GM21381 (cell line): ENCODE measurements at regions not wholly inside any gene's neighbourhood (a gene's known extent, or its start where the extent isn't known, plus 50 kb on each side); places are given as distances from the start of the nearest gene placed in this dataset.
"Not testable (repeated sequence)": the region's sequence is repeated elsewhere in the genome, so short reads cannot be mapped to it uniquely, and the experiment has no call there.

Experiments
- ATAC-seq: cut with Tn5 transposase; IDR thresholded peaks from one replicate; pipeline ENCODE4 v1.9.1; 2021; ENCODE audit warnings: mild to moderate bottlenecking, moderate library complexity; ENCODE audit not compliant: unreplicated experiment

DNA sequence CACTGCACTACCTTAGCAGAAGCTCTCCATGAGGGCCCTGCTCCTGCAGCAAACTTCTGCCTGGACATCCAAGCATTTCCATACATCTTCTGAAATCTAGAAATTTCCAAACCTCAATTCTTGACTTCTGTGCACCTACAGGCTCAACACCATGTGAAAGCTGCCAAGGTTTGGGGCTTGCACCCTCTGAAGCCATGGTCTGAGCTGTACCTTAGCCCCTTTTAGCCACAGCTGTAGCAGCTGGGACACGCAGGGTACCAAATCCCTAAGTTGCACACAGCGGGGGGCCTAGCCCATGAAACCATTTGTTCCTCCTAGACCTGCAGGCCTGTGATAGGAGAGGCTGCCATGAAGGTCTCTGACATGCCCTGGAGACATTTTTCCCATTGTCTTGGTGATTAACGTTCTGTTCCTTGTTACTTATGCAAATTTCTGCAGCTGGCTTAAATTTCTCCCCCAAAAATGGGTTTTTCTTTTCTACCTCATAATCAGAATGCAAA is 102.7 kb downstream of the EN1 start:
- ATAC-seq = not testable (repeated sequence)

DNA sequence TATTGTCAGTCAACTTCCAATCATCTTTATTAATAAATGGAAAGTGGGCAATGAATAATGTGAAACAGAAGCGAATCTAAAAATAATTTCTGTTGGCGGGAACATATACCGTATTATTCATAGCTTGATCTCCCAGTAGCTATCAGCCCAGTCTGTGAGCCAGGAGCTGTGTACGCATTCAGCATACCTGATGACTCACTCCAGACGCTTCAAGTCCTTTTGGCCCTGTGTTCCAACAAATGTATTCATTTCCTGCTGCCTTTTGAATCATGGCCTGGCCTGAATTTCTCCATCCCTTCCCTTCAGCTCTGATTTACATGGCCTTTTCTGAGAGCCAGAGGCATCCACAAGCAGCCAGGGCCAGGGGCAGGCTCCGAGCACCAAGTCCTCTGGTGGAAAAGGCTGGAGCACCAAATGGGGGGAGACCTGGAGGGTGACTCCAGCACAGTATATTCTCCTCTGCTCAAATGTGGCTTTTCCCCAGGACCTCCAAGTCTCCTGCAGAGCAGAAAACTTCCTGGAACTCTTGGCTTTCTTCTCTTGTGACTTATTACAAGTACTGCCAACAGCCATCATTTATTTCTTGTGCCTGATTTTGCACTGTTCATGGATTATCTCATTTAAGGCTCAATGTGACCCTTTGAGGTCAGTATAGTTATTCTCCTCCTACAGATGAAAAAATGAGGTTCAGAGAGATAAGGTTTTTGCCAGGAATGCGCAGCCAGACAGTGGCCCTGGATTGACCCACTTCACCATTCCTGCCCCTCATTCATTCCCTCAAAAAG is 108.7 kb downstream of the EN1 start:
- no peak for ATAC-seq

DNA sequence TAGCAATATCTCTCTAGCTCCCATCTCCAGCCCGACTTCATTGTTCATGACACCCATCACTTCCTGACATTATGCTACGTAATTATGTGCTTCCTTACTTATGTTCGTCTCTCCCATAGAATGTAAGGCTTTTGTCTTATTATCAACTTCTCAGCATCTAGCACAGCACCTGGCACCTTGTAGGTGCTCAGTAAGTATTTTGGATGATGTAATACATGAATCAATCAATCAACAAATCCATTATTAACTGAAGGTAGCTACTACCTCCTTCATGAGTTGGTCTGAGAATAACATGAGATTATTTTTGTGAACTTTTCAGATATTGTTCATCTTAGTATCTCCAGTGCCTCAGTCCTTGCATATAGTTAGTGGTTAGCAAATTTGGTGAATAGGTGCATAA is 109.3 kb downstream of the EN1 start:
- no peak for ATAC-seq

DNA sequence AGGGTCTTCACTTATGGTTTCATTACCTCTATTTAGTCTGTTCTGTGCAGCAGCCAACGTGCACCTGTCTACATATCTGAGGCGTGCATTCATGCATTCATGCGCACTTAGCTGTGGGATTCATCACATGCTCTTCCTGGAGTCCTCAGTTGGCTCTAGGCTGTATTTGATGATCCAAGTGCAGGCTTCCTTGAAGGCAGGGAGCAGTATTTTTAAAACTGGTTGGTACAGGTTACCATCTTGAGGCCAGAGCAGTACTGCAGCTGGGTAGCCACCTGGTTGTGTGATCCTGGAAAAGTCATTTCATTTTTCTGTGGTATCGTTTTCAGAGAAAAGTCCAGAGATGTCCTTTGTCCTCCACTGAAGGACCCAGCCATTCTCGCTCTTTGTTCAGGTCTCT is 109.8 kb downstream of the EN1 start:
- no peak for ATAC-seq

DNA sequence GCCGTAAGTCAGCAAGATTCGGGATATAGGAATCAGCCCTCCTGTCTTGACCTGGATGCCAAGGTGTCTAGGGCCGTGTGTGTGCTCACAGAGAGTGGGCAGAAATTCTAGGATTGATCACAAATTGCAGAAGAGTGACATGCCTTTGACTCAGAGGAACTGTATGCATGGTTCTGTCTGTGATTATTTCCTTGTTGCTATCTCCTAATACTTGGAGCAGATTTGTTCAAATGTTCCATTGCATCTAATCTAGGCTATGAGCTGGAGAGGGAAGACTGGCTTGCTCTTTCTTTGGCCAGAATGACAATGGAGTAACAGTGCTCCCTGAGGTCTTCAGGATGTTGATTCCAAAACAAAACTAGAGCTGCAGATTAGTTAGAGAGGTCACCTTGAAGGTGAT is 115.0 kb downstream of the EN1 start:
- ATAC-seq = no peak

DNA sequence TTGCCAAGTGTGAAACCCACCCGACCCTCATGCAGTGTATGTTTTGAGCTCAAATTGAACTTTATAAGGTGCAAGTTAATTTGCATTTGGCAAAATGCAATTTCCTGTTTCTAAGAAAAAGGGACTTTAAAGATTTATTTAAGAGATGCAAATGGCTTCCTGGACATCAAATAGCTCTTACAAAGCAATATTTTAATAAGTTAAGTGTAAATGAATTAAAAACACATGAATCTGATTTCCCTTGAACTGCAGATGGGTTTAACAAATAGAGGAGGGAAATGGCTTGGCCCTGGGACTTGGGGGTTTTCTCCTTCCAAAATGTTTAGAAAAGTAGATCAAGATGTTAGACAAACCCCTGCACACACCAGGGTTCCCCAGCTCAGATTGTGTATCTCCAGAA is 116.0 kb downstream of the EN1 start:
- no peak for ATAC-seq

DNA sequence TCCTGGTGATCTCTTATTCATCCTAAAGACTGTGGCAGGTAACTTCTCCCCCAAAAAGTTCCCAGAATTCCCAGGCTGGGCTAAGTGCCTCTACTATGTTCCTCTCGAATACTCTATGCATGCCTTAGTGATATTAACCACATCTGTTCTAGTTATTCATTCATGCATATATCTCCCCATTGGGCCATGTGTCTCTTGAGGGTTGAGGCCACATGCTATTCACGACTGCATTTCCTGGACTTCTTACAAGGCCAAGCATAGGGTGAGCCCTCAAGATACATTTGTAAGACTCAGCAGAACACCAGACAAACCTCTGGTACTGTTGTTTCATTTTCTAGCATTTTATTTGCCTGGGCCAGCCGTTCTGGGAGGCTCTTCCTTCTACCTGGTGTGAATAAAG is 117.0 kb downstream of the EN1 start:
- no peak for ATAC-seq

DNA sequence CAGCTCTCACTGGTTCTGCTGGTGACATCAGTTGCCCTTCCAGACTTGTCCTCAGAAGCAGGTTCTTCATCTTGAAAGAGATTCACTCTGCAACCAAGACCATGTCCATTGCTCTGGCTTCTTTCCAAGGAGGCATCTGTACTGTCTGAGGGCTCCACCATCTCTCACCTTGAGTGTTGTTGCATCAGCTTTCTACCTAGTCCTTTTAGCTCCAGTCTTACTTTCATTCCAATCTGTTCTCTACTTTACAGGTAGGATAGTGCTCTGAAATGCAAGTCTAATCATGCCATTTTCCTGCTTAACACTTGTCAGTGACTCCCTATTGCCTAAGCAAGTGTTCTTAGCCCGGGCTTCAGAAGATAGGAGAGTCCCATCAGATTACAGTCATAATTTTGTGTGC is 117.7 kb downstream of the EN1 start:
- ATAC-seq = no peak

DNA sequence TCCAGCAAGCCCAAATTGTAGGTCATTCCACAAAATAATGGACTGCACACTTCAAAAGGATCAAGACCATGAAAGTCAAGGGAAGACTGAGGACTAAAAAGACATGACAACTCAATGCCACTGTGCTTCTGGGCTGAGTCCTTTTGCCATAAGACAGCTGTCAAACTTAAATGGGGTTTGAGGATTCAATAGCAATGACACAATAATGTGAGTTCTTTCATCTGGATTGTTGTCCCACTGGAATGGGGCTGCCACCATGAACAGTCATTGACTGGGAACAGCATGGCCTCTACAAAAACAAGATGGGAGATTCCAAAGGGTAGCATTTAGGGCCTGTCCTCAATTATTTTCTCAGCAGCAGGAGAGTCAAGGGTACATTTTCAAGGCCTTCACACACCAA is 118.5 kb downstream of the EN1 start:
- no peak for ATAC-seq

DNA sequence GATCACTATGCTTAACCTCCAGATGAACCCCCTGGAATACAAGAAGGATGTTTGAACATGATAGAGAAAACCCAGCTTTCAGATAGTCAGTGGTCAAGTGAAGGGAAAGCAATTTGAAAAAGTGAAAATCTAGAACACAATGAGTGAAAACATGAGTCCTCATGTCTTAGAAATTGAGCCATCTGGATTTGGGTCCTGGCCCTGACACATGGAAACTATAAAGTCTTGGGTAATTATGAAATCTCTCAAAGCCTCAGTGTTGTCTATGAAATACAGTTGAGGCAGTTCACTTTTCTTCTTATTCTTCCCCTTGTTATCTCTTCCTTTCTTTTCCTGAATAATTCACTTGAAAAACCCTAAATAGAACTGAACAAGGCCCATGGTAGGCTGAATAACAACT is 120.6 kb downstream of the EN1 start:
- no peak for ATAC-seq

DNA sequence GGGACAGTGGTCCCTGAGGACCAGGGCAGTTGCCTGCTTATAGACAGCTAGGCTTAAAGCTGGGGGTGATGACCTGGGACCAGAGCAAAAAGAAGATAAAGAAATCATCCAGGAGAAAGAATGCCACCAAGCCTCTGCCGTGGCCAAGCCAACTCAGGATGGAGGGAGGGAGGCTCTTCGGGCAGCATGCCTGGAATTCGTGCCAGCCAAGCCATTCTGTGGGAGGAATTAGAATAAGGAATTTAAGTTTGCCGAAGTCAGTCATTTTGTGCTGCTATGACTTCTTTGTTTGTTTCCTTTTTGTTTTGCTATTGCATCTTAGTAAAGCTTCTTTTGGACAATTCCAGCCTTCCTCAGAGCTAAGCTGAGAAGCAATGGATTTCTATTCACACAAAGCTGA is 124.1 kb downstream of the EN1 start:
- no peak for ATAC-seq

DNA sequence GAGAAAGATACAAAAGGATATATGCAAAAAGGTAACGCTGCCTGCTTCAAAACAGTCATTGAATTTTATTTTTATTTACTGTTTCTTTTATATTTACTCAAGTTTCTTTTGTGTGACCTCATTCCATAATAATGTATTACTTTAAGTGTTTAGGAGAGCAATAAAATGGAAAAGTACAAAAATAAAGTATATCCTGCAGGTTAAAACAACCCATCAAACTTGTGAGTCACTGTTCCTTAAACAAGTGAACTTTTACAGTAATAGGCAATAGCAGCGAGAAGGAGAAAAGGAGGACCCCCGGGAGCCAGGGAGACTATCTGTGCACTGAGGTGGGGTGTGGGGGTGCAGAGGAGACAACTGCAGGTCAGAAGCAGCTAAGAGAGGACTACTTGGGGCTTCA is 124.5 kb downstream of the EN1 start:
- no peak for ATAC-seq

DNA sequence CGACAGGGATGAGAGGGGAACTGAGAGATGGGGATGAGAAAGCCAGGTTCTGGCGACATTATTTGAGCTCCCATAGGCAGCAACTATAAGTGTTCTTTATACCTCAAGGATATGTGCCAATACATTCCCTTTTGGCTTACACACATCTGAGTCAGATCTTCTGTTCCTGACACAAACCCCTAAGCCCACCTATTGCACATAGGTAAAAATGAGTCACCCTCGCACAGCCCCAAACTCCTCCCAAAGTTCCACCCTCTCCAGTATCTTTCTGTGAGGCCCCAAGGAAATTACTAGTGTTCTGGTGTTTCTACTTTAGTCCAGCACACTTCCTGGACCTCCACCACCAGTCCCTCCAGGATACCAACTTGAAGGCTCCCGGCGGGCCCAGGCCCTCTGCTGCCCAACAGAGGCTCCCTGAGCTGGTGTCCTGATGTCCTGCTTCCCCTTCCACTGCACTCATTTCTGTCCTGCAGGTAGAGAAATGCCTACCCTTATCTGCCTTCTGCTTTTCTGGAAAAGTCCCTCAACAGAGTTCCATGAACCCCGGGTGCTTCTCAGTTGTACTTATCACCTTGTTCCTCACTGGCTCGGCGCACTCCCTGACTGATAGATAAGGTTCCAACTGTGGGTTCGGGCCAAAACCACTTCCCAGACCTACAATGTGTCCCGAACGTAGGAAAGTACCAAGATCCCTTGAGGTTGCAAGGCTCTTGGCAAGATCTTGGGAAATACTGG is 125.5 kb downstream of the EN1 start:
- ATAC-seq = no peak

DNA sequence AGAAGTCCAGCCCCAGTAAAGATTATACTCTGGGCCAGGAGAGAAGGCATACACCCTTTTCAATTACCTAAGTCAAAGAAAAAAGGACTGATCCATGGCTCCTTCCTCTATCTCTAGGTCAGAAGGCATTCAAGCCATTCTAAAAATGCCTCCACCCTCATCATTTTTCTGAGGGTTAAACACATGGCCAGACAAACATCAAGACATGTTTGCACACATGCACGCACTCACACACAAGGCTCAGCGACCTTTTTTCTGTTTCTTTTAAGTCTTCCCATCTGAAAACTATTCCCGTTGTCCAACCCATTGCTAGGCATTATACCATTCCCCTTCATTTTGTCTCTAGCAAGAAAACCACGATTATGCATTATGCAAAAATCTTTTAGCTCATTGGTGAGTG is 126.6 kb downstream of the EN1 start:
- no peak for ATAC-seq

DNA sequence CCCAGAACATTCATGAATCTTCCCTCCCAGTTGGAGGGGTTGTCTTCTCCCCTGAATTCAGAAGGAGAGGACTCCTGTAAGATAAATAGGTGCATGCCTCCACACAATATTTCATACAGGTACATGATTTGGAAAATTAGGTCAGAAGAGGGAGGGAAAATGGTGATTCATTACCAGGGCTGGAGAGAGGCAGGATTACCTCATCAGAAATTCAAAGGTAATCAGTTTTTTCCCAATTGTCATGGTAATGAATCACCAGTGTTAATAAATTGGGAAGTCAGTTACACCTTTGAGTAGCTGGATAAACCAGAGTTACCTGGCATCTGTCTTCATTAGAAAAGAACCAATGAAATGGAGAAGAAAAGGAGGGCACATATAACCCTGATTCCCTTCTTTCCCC is 128.5 kb downstream of the EN1 start:
- no peak for ATAC-seq

DNA sequence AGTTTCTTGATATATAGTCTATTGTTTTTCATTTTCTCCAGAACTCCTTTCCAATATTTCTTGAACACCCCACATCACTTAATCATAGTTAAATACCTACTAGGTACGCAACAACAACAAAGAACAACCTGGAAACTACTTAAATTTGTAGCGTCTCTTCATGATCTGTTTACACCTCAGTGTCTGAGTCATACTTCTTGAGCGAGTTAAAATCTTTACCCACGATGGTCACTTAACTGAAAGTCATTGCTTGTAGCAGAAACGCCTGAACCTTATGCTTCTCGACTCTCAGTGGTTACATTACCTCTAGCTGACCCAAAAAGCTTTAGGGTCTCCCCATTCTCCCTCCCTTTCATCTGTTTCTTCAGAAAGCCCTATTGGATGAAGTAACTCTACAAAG is 131.3 kb downstream of the EN1 start:
- ATAC-seq = no peak

DNA sequence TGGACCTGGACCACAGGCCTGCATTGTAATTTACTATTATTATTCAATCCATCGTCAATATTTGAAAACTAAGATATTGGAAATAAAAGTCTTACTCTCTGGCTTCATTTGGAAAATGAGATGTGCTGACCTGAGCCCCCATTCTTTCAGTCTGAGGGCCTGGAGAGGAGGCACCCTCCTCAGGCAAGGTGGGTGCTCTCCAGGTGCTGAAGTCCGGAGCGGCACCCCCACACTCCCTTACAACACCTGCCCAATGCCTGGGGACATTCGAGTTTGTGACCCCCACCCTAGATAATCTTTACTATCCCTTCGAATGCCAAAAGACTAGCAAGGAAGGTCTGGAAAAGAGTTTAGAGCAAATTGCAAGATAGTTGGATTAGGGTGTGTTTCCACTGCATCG is 133.3 kb downstream of the EN1 start:
- ATAC-seq = no peak

DNA sequence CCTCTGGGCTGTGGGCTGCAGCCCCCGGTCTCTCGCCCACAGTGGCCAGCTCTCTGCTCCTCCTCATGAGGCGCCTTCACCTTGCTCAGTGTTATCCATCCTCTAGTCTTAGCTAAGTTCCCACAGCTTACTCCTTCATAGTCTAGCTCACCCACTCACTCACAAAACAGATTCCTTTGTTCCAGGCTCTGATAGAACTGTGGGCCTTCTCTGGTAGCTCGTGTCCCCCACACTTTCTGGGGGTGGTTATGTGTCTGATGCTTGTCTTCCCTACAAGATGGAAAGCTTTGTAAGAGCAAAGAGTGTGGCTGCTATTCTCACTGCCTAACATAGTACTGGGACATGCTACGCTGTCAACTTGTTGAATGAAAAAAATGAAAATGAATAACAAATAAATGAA is 135.8 kb downstream of the EN1 start:
- no peak for ATAC-seq

DNA sequence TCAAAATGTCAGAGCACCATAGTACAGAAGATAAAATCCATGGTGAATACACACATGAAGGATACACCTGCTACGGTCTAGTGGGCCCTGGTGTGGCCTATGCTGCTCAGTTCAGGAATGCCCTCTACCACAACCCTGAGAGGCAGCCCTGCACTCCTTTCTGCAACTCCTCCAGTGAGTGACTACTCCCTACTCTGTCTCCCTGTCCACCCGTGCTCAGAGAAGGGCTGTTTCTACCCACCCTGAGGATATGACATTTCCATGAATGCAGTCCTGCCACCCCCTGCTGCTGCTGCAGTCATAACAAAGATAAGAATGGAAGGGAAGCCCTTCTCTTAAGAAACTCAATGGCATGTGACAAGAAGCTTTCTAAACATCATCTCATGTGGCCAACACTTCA is 137.0 kb downstream of the EN1 start:
- ATAC-seq = no peak

DNA sequence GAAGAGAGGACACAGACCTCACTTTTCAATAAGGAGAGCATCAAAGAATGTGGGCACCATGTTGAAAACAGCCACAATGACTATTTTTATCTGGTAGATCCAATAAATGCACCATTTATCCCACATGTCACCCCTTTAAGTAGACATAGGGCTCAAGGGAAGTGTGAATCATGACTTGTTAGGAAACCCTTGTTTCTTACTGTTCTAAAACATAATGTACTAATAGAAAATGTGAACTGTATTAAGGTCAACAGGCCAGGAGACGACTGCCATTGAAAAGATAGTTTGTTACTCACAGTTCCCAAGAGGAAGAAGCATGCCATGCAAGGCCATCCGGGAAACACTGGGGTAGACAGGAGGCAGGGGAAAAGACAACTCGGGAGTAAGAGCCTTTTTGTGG is 137.7 kb downstream of the EN1 start:
- no peak for ATAC-seq

DNA sequence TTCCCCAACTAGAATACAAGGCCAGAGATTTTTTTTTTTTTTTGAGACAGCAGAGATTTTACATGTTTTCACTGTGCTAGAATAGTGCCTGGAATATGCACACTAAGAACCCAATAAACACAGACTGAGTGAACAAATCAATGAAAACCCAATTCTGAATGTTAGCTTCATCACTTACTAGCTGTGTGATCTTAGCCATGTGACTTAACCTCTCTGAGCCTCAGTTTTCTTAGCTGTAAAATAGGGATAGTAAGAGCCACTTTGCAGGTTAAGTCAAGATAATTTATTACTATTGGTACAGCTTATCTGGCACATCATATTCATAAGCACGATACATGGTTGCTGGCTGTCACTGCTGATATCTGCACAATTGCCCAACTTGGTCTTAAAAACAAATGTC is 140.6 kb downstream of the EN1 start:
- ATAC-seq = no peak

DNA sequence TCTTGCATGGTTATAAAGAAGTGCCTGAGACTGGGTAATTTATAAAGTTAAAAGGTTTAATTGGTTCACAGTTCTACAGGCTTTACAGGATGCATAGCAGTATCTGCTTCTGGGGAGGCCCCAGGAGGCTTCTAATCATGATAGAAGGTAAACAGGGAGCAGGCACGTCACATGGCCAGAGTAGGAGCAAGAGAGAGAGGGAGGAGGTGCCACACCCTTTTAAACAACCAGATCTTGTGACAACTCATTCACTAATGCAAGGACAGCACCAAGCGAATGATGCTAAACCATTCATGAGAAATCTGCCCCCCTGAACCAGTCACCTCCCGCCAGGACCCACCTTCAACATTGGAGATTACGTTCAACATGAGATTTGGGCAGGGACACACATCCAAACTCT is 141.1 kb downstream of the EN1 start:
- no peak for ATAC-seq

DNA sequence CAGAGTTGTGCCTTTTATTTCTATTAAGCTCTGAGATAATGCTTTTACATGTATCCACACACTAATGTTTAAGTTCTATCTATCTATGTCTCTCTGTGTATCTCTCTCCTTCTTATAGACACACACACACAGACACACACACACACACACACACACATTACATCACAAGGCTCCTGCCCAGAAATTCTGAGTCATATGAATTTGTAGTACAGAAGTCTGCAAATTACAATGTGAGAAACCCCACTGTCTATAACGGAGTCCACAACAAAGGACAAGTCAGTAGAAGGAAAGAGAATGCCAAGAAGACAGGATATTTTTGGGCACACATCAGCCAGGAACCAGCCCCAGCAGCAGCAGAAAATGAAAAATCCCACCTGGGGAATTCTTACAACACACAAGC is 142.4 kb downstream of the EN1 start:
- no peak for ATAC-seq
